ENCODE measurements at regions not wholly inside any gene's neighbourhood (a gene's known extent, or its start where the extent isn't known, plus 50 kb on each side); places are given as distances from the start of the nearest gene placed in this dataset.

DNA sequence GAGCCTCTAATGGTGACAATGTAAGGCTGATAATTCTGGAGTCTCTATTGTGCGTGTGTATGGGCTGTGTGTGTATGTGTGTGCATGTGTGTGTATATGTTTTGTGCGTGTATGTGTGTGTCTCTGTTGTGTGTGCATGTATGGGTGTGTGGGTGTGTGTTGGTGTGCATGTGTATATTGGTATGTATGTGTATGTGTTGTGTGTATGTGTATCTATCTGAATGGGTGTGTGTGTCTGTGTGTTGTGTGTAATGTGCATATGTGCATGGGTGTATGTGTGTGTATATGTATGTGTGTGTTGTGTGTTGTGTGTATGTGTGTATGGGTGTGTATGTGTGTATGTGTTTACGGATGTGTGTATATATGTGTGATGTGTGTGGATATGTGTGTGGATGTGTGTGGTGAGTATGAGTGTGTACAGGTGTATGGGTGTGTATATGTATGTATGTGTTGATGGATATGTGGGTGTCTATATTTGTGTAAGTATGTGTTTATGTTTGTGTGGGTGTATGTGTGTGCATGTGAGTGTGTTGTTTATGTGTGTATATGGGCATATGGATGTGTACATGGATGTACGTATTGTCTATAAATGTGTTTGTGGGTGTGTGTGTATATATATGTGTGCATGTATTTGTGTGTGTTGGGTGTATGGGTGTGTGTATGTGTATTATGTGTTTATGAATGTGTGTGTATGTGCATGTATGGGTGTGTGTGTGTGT, 366.7 kb downstream of the UQCRFS1 start:
- ATAC-seq, result no peak
- peaks cover 3% of the 10 kb centered on the region; the same call in 1 of the 2 replicates for H3K4me1 Mint-ChIP-seq
- H3K9me3 Mint-ChIP-seq, result peaks cover 8% of the 10 kb centered on the region; the same call in 1 of the 2 replicates
- no peak overlapping the region for H3K27ac Mint-ChIP-seq
- TF ChIP-seq FOXK1 (CRISPR knock-in tag; IDR thresholded peaks at IDR 0.05), result no peak
- TF ChIP-seq ZNF416 (CRISPR knock-in tag; IDR thresholded peaks at IDR 0.05), result no peak
- no peak for TF ChIP-seq KAT7 (CRISPR knock-in tag; IDR thresholded peaks at IDR 0.05; ENCODE audit: borderline replicate concordance)
- no peak for TF ChIP-seq FOXJ3 (CRISPR knock-in tag; IDR thresholded peaks at IDR 0.05; ENCODE audit: borderline replicate concordance)
- POLR2A ChIA-PET, result no interaction called here
- H3K4me3 Mint-ChIP-seq, result no peak overlapping the region
- no peaks in the 10 kb centered on the region for H3K36me3 Mint-ChIP-seq
- no peaks in the 10 kb centered on the region for H3K27me3 Mint-ChIP-seq (ENCODE audit: low read depth)
- CTCF ChIA-PET, result no interaction called here
- no peak for DNase-seq (ENCODE audit: low spot score)

DNA sequence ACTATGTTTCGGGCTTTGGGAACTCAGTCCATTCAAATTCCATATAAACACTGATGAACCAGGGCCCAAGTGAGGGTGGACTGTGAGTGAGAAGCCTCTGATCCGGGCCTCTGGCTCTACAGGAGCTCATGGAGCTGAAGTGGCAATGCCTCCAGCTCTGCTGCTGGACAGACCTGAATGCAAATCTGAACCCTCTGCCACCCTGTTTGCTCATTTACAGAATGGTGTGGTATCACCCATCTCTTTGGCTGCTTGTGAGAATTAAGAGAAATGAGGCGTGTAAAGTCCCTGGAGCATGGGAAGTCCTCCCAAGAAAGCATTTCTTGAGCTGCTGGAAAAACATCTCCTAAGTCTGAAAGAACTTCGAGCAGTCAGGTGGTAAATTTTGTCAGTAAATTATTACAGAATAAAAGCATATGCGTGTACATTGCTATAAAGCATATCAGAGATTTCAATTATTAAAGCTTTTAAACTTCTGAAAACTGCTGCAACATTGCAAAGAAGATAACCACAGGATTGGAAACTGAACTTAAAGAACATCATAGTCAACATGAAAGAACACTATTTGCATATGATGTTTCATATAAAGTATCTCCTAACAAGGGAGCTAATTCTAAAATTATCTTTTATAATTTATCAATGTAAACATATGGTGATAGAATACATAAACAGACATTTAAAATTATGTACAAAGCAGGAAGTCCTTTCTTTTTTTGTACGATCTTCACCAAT, 369.0 kb downstream of the UQCRFS1 start:
- no peaks in the 10 kb centered on the region; the same call in 1 of the 2 replicates for H3K27me3 Mint-ChIP-seq (ENCODE audit: low read depth)
- ChIA-PET POLR2A (no interaction called here), CTCF (interaction anchor here (1.2 kb wide), 1 partner anchor 107 kb away, joined by 4 read pairs; no protein-coding TSS in a partner anchor)
- ATAC-seq, result no peak
- TF ChIP-seq, protein P1, sequence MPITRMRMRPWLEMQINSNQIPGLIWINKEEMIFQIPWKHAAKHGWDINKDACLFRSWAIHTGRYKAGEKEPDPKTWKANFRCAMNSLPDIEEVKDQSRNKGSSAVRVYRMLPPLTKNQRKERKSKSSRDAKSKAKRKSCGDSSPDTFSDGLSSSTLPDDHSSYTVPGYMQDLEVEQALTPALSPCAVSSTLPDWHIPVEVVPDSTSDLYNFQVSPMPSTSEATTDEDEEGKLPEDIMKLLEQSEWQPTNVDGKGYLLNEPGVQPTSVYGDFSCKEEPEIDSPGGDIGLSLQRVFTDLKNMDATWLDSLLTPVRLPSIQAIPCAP (CRISPR knock-in tag; IDR thresholded peaks at IDR 0.05), result no peak
- TF ChIP-seq, protein P2, sequence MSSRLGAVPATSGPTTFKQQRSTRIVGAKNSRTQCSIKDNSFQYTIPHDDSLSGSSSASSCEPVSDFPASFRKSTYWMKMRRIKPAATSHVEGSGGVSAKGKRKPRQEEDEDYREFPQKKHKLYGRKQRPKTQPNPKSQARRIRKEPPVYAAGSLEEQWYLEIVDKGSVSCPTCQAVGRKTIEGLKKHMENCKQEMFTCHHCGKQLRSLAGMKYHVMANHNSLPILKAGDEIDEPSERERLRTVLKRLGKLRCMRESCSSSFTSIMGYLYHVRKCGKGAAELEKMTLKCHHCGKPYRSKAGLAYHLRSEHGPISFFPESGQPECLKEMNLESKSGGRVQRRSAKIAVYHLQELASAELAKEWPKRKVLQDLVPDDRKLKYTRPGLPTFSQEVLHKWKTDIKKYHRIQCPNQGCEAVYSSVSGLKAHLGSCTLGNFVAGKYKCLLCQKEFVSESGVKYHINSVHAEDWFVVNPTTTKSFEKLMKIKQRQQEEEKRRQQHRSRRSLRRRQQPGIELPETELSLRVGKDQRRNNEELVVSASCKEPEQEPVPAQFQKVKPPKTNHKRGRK (CRISPR knock-in tag; IDR thresholded peaks at IDR 0.05; ENCODE audit: borderline replicate concordance), result no peak
- TF ChIP-seq, protein P3, sequence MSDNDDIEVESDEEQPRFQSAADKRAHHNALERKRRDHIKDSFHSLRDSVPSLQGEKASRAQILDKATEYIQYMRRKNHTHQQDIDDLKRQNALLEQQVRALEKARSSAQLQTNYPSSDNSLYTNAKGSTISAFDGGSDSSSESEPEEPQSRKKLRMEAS (CRISPR knock-in tag; IDR thresholded peaks at IDR 0.05), result no peak
- TF ChIP-seq, protein P4, sequence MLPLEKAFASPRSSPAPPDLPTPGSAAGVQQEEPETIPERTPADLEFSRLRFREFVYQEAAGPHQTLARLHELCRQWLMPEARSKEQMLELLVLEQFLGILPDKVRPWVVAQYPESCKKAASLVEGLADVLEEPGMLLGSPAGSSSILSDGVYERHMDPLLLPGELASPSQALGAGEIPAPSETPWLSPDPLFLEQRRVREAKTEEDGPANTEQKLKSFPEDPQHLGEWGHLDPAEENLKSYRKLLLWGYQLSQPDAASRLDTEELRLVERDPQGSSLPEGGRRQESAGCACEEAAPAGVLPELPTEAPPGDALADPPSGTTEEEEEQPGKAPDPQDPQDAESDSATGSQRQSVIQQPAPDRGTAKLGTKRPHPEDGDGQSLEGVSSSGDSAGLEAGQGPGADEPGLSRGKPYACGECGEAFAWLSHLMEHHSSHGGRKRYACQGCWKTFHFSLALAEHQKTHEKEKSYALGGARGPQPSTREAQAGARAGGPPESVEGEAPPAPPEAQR (CRISPR knock-in tag; IDR thresholded peaks at IDR 0.05), result no peak
- no peak overlapping the region; the same call in 1 of the 2 replicates for H3K27ac Mint-ChIP-seq
- H3K4me3 Mint-ChIP-seq, result no peak overlapping the region
- peaks cover 8% of the 10 kb centered on the region; the same call in 1 of the 2 replicates for H3K9me3 Mint-ChIP-seq
- DNase-seq (ENCODE audit: low spot score), result no peak
- no peaks in the 10 kb centered on the region for H3K36me3 Mint-ChIP-seq
- H3K4me1 Mint-ChIP-seq, result peaks cover 20% of the 10 kb centered on the region

DNA sequence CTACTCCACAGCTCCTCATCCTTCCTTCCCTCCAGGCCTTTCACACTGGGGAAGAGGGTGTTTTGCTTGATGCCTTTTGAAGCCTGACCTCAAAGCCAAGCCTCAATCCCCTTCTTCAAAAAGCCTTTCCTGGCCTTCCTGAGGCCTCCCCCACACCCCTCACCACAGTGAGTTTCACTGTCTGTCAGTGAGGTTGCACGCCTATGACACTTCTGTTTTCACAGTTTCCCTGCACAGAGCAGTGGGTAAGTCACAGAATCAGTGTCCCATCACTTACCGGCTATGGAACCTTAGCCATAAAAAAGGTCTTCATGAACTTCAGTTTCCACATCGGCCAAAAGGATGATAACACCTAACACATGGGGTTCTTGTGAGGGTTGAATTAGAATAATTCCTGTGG, 371.4 kb downstream of the UQCRFS1 start:
- no peaks in the 10 kb centered on the region; the same call in 1 of the 2 replicates for H3K27me3 Mint-ChIP-seq (ENCODE audit: low read depth)
- no peak overlapping the region for H3K4me3 Mint-ChIP-seq
- peaks cover 21% of the 10 kb centered on the region for H3K4me1 Mint-ChIP-seq
- H3K9me3 Mint-ChIP-seq, result no peaks in the 10 kb centered on the region
- no peak overlapping the region for H3K27ac Mint-ChIP-seq
- CTCF ChIA-PET, result interaction anchor here (0.8 to 1.1 kb wide), 2 partner anchors 22 to 38 kb away, joined by 4 read pairs; no protein-coding TSS in a partner anchor
- POLR2A ChIA-PET, result interaction anchor here (0.7 kb wide), 1 partner anchor 136 kb away, joined by 5 read pairs; no protein-coding TSS in a partner anchor
- DNase-seq (ENCODE audit: low spot score) (no peak), ATAC-seq (no peak)
- no peaks in the 10 kb centered on the region for H3K36me3 Mint-ChIP-seq
- TF ChIP-seq, protein P5, sequence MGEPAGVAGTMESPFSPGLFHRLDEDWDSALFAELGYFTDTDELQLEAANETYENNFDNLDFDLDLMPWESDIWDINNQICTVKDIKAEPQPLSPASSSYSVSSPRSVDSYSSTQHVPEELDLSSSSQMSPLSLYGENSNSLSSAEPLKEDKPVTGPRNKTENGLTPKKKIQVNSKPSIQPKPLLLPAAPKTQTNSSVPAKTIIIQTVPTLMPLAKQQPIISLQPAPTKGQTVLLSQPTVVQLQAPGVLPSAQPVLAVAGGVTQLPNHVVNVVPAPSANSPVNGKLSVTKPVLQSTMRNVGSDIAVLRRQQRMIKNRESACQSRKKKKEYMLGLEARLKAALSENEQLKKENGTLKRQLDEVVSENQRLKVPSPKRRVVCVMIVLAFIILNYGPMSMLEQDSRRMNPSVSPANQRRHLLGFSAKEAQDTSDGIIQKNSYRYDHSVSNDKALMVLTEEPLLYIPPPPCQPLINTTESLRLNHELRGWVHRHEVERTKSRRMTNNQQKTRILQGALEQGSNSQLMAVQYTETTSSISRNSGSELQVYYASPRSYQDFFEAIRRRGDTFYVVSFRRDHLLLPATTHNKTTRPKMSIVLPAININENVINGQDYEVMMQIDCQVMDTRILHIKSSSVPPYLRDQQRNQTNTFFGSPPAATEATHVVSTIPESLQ (CRISPR knock-in tag; IDR thresholded peaks at IDR 0.05), result no peak
- TF ChIP-seq, protein P6, sequence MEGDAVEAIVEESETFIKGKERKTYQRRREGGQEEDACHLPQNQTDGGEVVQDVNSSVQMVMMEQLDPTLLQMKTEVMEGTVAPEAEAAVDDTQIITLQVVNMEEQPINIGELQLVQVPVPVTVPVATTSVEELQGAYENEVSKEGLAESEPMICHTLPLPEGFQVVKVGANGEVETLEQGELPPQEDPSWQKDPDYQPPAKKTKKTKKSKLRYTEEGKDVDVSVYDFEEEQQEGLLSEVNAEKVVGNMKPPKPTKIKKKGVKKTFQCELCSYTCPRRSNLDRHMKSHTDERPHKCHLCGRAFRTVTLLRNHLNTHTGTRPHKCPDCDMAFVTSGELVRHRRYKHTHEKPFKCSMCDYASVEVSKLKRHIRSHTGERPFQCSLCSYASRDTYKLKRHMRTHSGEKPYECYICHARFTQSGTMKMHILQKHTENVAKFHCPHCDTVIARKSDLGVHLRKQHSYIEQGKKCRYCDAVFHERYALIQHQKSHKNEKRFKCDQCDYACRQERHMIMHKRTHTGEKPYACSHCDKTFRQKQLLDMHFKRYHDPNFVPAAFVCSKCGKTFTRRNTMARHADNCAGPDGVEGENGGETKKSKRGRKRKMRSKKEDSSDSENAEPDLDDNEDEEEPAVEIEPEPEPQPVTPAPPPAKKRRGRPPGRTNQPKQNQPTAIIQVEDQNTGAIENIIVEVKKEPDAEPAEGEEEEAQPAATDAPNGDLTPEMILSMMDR (IDR thresholded peaks at IDR 0.05), result no peak
- no peak for TF ChIP-seq SOX15 (CRISPR knock-in tag; IDR thresholded peaks at IDR 0.05)
- TF ChIP-seq, protein P7, sequence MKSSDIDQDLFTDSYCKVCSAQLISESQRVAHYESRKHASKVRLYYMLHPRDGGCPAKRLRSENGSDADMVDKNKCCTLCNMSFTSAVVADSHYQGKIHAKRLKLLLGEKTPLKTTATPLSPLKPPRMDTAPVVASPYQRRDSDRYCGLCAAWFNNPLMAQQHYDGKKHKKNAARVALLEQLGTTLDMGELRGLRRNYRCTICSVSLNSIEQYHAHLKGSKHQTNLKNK (CRISPR knock-in tag; IDR thresholded peaks at IDR 0.05), result no peak
- no peak for TF ChIP-seq ZNF416 (CRISPR knock-in tag; IDR thresholded peaks at IDR 0.05)
- no peak for TF ChIP-seq NFATC4 (CRISPR knock-in tag; IDR thresholded peaks at IDR 0.05)
- no peak for TF ChIP-seq TEAD4 (CRISPR knock-in tag; IDR thresholded peaks at IDR 0.05)
- TF ChIP-seq ZBTB21 (CRISPR knock-in tag; IDR thresholded peaks at IDR 0.05; ENCODE audit: borderline replicate concordance), result no peak
- TF ChIP-seq ZNF219 (CRISPR knock-in tag; IDR thresholded peaks at IDR 0.05; ENCODE audit: borderline replicate concordance), result no peak
- no peak for TF ChIP-seq NR2C2 (CRISPR knock-in tag; IDR thresholded peaks at IDR 0.05)
- TF ChIP-seq, protein P8, sequence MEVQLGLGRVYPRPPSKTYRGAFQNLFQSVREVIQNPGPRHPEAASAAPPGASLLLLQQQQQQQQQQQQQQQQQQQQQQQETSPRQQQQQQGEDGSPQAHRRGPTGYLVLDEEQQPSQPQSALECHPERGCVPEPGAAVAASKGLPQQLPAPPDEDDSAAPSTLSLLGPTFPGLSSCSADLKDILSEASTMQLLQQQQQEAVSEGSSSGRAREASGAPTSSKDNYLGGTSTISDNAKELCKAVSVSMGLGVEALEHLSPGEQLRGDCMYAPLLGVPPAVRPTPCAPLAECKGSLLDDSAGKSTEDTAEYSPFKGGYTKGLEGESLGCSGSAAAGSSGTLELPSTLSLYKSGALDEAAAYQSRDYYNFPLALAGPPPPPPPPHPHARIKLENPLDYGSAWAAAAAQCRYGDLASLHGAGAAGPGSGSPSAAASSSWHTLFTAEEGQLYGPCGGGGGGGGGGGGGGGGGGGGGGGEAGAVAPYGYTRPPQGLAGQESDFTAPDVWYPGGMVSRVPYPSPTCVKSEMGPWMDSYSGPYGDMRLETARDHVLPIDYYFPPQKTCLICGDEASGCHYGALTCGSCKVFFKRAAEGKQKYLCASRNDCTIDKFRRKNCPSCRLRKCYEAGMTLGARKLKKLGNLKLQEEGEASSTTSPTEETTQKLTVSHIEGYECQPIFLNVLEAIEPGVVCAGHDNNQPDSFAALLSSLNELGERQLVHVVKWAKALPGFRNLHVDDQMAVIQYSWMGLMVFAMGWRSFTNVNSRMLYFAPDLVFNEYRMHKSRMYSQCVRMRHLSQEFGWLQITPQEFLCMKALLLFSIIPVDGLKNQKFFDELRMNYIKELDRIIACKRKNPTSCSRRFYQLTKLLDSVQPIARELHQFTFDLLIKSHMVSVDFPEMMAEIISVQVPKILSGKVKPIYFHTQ (CRISPR knock-in tag; IDR thresholded peaks at IDR 0.05), result no peak

Data from WTC11 (cell line).